NCI-H187 treated with DMSO at 0.1 percent for 48 hours (cell line): ENCODE measurements at regions not wholly inside any gene's neighbourhood (a gene's known extent, or its start where the extent isn't known, plus 50 kb on each side); places are given as distances from the start of the nearest gene placed in this dataset.

Experiments
- DNase-seq: peaks from one replicate; lab custom pipeline; 2025; lab: John Stamatoyannopoulos, UW

GRCh38 chr13:54165581-54166215, 1137.1 kb downstream of the OLFM4 start:
- DNase-seq: peak; percentile 28

- DNase-seq: no peak
These were observed 1145.4 kb downstream of the OLFM4 start for GRCh38 chr13:54173996-54174395.

DNA sequence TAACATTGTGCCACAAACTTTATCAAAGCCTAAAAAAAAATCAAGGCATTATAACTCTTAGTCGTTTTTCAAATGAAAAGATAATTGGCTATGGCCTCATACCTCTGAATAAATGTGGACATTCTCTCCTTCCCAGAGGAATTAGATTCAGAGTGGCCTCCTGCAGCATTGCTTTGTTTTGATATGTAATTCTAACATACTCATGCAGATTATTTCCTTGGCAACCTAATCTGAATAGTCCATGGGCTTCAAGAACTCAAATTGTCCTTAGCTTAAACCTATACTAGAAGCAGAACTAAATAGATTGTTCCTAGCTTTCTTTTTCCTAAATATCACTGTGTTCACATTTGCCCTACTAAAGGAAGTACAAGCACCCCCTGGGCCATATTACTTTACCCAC, 1146.9 kb downstream of the OLFM4 start:
- no peak for DNase-seq

GRCh38 chr13:54177466-54177865, 1148.9 kb downstream of the OLFM4 start:
- DNase-seq: no peak

- DNase-seq: no peak
These were observed 1154.6 kb downstream of the OLFM4 start for GRCh38 chr13:54183166-54183565.

- DNase-seq: no peak
These were observed 1155.1 kb downstream of the OLFM4 start for GRCh38 chr13:54183728-54184127.

DNA sequence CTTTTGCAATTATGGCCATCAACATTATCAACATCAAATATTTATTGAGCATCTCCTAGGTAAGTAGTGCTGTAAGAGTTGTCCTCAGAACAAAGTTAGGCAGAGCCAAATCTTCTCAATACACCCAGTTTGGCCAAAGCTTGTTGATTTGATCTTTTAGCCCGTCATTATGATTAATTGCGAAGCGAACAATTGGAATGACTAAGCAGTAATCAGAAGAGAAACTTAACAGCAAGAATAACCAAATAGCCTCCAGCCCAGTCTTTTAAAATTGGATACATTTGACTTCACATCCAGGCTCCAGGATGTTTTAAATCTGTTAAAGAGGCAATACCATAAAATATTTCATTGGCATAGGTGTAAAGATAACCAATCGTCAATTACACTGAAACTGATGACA, 1156.0 kb downstream of the OLFM4 start:
- DNase-seq: no peak

DNA sequence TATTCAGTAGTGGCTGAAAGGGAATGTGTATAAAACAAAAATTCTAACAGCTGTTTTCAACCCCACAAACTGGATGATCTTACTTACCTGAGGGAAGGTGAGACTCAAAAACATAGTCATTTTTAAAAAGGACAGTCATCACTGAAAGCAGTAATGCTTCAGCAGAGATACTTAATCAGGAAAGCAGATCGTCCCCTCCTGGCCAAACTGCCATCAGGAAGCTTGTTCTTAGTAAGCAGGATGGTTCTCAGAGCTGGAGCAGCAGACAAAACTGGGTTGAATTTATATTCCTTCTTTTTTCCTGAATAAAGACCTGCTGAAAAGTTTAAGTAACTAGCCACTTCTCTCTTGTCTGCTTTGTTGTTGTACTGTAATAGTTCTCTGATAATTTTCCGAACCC, 1156.5 kb downstream of the OLFM4 start:
- DNase-seq: no peak

- DNase-seq: no peak
These were observed 1157.2 kb downstream of the OLFM4 start for GRCh38 chr13:54185785-54186184.

- DNase-seq: no peak
These were observed 1158.8 kb downstream of the OLFM4 start for GRCh38 chr13:54187461-54187860.

- DNase-seq: no peak
These were observed 1165.8 kb downstream of the OLFM4 start for GRCh38 chr13:54194233-54195024.

GRCh38 chr13:54196684-54197083, 1168.1 kb downstream of the OLFM4 start:
- no peak for DNase-seq

GRCh38 chr13:54198911-54199310, 1170.3 kb downstream of the OLFM4 start:
- no peak for DNase-seq

GRCh38 chr13:54206626-54207025, 1178.0 kb downstream of the OLFM4 start:
- DNase-seq: no peak

- DNase-seq: no peak
These were observed 1181.9 kb downstream of the OLFM4 start for GRCh38 chr13:54210397-54211049.

GRCh38 chr13:54216221-54216620, 1187.6 kb downstream of the OLFM4 start:
- DNase-seq: no peak

- no peak for DNase-seq
These were observed 1198.3 kb downstream of the OLFM4 start for GRCh38 chr13:54226876-54227275.

GRCh38 chr13:54232700-54233099, 1204.1 kb downstream of the OLFM4 start:
- peak; percentile 79 for DNase-seq

- no peak for DNase-seq
These were observed 1206.0 kb downstream of the OLFM4 start for GRCh38 chr13:54234607-54235006.

GRCh38 chr13:54241719-54242118, 1213.1 kb downstream of the OLFM4 start:
- peak; percentile 92 for DNase-seq

DNA sequence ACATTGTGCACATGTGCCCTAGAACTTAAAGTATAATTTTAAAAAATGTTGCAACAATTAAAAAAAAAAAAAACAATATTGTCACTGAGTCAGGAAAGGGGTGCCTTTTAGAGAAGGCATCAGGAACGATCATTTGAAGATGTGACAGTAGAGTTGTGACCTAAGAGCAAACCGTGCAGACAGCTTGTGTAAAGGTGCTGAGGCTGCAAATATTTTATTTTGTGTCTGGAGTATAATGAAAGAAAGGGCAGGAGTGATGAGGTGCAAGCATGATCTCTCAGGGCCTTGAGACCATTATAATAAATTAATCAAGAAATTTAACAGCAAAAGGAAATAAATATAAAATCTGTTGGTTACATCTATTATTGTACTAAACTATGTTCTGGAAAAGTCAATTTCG, 1219.7 kb downstream of the OLFM4 start:
- DNase-seq: no peak

DNA sequence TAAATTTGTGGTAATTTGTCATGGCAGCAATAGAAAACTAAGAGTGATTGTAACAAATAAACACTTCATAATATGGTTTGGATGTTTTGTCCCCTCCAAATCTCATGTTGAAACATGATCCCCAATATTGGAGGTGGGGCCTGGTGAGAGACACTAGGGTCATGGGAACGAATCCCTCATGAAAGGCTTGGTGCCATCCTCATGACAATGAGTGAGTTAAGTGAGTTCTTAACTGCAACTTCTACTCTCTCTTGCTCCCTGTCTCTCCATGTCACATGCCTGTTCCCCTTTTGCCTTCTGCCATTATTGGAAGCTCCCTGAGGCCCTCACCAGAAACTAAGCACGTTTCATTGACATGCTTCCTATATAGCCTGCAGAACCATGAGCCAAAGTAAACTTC, 1233.2 kb downstream of the OLFM4 start:
- no peak for DNase-seq

GRCh38 chr13:54263868-54264267, 1235.3 kb downstream of the OLFM4 start:
- no peak for DNase-seq
